ENCODE measurements at regions not wholly inside any gene's neighbourhood (a gene's known extent, or its start where the extent isn't known, plus 50 kb on each side); places are given as distances from the start of the nearest gene placed in this dataset.

DNA sequence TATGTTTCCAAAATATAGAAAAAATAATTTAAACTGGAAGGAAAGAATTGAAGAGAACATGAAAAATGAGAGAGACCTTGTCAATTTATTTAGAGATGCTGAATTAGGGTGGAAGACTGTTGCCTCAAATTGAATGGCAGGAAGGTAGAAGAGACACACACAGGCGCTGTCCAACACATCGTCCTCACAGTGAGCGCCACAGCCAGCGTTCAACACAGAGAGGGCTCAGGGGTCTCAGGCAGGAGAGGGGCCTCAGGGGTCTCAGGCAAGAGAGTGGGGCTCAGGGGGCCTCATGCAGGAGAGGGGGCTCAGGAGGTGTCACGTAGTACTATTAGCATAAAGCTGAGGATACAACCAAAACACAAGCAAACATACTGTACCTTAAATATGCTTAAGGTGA is 65.7 kb downstream of the TMEM18 start:
- no peak for DNase-seq (ENCODE audit: low read depth, low spot score)

DNA sequence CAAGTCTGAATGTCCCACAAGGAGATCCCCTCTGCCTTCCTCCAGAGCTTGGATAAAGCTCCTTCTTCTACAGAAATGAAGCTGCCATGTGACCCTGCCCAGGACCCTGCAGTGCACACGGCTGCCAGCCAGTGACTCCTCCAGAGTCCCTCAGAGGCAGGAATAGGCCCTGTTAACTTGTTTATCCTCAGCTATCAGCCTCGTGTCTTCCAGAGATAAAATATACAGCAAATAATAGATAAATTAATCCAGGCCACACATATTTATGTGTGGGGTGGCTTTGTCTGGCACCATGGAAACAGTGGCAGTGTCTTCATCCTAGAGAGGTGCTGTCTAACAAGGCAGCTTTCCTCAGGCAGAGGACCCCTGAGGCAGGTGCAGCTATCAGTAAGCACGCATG is 66.7 kb downstream of the TMEM18 start:
- no peak for DNase-seq (ENCODE audit: low read depth, low spot score)

DNA sequence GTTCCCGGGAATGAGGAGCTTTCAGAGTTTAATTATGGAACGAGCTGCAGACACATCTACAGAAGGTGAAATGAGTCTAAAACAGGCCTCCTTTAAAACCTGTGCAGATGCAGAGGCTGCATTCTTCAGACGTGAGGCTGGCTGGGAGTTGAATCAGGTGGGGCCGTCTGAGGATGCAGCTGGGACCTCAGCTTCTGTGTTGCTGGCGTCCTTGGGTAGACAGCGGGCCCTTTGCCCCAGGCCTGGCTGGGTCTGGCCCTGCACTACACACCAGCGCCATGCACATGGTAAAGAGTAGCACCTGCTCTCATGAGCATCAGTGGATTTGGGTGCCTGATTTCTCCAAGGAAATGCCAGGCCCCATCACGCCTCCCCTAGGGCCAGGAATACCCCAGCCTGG is 67.3 kb downstream of the TMEM18 start:
- DNase-seq (ENCODE audit: low read depth, low spot score) = no peak

DNA sequence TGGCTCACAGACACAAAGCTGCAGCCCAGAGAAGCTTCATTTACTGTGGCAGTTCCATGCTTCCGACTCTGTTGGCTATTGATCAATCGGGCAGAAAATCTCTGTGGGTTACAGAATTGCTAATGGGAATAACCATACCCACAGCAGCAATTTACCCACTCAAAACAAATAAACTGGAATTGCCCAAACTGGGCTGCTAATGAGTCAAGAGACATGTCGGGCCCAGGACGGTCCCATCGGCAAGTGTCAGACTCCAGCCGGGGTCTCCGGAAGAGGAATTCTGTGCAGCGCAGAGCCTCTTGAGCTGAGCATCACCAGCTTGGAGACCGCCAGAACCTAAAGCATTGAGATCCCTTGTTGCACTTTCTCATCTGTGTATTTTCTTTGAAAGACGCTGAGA is 67.8 kb downstream of the TMEM18 start:
- no peak for DNase-seq (ENCODE audit: low read depth, low spot score)

DNA sequence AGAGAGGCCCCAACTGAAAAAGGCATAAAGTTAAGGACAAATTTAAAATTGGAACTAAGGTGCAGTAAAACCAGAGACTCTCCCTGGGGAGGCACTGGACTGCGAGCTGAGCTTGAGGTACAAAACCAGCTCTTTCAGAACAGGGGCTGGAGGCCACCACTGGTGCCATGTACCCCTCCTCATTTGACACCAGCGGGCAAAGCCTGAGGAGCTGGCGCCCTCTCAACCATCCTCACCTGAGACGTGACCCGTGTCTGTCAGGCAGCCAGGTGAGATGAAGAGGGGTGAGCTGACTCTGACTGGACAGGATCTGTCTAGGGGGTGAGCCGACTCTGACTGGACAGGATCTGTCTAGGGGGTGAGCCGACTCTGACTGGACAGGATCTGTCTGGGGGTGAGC is 68.5 kb downstream of the TMEM18 start:
- no peak for DNase-seq (ENCODE audit: low read depth, low spot score)

DNA sequence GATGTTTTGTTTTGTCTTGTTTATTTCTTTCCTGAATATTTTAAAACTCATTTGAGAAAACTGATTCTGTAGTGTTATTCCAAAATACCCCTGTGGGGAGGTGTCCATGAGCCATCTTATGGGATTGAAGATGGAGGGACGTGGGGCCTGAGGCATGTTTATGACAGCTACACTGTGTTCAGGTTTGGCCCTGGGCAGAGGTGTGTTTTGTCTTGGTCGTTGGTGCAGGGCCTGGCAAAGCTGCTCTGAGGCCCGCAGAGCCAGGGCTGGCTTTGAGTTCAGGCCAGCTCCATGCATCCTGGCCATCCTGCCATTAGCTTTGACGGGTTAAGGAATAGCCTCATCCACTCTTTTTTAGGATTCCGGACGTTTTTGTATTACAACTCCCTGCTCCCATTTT is 68.9 kb downstream of the TMEM18 start:
- no peak for DNase-seq (ENCODE audit: low read depth, low spot score)

DNA sequence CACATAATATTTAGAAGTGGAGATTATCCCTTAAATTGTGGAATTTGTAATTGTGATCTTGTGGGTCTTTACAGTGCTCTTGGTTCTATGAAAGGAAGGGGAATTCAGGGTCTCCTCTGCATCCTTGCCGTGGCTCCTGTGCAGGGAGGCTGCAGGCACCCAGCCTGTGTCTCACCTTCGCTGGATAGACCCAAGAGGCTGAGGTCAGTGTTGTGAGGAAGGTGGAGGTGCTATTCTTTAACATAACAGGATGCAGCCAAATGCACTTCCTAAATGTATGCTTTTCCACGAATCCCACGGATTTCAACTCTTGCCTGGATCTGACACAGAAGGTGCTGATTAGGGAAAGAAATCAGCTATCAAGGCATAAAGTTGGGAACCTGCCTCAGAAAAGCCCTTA is 69.5 kb downstream of the TMEM18 start:
- no peak for DNase-seq (ENCODE audit: low read depth, low spot score)

DNA sequence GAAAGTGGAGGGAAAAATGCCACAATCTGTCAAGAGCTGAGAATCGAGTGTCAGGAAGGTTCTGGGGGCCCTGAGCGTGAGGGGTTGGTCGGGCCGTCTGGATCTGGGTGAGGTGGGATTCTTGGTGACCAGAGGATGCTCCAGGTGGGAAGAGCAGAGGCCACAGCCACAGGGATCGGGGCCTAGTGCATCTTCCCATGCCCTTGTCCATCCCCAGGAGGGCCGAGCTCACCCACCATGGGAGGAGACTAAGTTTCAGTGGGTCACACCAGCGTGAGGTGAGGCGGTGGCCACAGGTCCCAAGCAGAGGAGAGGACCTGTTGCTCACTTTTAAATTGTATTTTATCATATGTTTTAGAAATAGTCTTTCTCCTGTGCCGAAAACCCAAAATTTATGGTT is 70.0 kb downstream of the TMEM18 start:
- DNase-seq (ENCODE audit: low read depth, low spot score) = no peak

DNA sequence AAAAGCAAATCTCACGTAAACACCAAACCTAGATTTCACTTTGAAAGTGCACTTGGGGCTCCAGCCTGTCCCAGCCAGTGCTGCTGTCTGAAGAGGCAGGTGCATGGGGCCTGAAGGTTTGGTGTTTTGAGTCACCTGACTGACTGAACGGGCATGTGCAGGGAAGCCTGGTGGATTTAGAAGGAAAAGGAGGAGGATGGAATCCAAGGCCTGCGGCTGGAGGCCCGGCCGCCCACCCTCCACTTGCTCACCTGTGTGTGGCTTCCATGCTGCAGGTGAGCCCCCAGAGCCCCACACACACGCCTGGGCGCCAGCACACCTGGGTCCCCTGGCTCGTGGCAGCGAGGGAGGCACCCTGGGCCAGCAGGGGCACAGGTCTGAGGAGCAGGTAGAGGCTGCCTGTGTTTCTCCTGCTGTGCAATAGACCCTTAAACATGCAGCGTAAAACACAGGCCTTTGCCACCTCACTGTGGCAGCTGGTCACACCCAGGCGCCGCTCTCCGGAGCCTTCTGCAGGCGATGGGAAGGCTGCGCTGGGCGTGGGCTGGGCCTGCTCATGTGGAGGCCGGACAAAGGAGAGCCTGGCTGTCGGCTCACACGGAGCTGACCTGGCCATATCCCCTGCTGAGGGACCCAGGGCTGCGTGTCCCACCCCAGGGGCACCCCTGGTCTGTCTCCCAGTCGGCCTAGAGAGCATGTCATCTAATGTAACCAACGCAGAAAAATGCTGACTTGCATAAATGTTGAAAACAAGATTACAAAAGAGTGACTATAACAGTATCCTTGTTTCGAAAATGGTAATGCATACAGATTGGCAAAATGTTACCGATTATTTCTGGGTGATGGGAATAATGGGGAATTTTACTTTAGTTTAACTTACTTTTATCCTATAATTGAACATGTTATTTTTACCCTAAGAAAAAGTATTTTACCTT is 71.3 kb downstream of the TMEM18 start:
- no peak for DNase-seq (ENCODE audit: low read depth, low spot score)

DNA sequence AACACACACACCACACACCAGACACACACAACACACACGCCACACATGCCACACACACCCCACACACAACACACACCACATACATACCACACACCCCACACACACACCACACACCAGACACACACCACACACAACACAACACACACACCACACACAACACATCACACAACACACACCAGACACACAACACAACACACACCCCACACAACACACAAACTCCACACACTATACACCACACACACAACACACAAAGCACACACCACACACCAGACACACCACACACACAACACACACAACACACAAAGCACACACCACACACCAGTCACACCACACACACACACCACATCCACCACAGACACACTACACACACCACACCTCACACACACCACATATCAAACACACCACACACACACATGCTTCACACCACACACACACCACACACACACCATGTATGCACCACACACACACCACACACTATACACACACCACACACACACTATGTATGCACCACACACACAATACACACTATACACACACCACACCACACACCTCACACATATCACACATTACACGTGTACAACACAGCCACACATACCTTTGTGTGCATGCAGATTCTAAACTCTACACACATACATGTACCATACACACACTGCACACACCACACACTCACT is 72.2 kb downstream of the TMEM18 start:
- no peak for DNase-seq (ENCODE audit: low read depth, low spot score)

DNA sequence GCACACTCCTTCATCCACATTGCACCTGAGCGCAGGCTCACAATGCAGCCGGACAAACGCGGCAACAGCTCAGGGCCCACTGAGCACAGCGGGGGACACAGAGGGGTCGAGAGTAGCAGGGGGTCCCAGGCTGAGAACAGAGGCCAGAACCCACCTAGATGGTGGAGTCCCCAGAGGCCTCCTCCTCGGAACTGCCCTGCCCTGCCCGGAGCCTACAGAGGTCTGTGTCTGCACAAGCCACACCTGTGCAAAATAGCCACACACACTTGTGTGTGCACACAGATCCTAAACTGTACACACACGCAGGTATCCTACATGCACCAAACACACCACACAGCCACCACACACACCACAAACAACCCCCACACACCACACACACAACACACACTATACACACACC is 72.8 kb downstream of the TMEM18 start:
- no peak for DNase-seq (ENCODE audit: low read depth, low spot score)

DNA sequence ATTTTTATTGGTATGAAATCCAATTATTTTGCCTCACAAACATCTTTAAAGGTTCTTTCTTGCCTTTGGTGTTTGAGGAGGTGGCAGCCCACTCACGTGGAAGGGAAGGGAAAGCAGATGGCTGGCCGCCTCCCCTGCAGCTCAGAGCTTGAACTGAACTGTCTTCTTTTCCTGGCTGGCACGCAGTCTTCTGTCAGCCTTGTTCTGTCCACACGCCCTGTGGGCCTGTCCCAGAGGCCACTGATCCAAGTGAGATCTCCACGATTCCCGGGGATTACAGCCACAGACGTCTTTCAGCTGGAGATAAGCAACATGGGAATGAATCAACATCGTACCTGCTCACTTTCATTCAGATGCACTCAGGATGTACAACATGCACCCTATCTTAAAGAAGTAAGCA is 73.3 kb downstream of the TMEM18 start:
- DNase-seq (ENCODE audit: low read depth, low spot score) = no peak

DNA sequence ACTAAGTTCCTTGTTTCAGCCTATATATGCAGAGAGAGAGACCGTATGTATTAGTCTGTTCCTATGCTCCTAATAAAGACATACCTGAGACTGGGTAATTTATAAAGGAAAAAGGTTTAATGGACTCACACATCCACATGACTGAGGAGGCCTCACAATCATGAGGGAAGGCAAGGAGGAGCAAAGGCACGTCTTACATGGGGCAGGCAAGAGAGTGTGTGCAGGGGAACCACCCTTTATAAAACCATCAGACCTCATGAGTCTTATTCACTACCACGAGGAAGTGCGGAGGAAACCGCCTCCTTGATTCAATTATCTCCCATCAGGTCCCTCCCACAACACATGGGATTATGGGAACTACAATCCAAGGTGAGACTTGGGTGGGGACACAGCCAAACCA is 73.8 kb downstream of the TMEM18 start:
- no peak for DNase-seq (ENCODE audit: low read depth, low spot score)

DNA sequence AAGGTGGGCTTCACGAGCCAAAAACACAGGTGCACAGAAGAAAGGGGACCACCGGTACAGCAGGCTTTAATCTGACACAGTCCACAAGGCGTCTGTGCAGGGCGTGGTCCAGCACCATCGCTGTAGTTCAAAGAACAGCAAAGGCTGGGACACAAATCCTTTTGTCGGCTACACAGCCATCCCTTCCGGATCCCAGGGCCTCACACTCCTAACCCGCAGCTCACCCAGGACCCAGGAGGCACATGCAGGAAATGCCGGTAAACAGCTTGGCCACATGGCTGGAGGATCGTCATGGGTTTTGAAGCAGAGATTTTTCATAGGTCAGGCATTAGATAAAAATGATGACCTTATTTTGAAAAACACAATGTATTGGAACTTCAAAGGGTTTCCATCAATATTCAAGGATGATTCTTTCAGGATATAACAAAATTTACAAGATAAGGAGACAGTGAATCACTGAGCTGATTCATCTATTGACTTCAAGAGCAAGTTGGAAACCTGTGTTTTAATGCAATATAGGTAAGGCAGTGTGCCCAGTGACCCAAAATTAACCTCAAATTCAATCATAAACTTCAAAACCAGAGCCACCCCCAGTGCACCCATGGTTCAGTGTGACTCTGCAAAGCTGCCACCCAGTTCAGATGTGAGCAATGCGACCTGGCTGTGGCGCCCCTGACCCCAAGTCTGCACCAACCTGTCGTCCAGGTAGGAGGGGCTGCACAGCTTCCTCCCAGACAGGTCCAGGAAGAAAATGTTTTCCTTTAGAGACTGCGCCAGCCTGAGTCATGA is 74.4 kb downstream of the TMEM18 start:
- no peak for DNase-seq (ENCODE audit: low read depth, low spot score)

DNA sequence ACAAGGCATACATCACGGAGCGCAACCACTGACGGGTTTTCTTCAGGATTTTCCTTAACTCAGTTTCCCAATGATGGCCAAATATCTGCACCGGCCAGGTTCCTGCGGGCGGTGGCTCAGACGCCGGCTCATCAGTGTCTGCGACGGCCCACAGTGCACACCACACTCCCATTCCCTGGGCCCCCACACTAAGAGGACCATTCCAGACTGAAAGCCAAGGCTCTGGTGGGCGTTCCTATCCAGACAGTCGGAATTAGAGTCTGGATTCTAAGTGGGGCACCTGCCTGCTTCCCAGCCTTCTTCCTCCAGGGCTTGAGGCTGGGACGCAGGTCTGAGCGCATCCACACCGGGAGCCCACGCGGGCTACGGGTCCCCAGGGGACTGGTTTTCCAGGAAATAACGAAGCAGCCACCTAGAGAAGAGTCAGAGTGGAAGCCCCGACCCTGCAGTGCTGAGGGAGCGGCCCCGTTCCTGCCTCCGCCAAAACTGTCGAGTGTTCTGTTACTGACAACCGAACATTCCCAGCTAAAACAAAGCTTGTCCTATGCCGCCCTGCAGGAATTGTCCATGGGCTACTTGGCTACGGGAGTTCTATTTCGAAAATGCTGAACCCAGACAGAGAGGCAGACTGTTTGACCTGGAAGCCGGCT is 75.3 kb downstream of the TMEM18 start:
- DNase-seq (ENCODE audit: low read depth, low spot score) = no peak

DNA sequence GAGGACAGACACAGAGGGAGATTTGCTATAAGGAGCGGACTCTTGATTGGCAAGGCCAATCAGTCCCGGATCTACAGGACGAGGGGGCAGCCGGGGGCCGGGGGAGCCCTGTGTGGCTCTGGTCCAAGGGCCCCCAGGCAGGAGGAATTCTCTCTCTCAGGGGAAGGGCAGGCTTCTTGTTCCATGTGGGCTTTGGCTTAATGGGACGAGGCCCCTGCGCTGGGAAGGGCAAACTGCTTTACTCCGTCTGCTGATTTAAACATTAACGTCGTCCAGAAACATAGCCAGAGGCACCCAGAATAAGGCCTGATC is 75.9 kb downstream of the TMEM18 start:
- DNase-seq (ENCODE audit: low read depth, low spot score) = no peak

DNA sequence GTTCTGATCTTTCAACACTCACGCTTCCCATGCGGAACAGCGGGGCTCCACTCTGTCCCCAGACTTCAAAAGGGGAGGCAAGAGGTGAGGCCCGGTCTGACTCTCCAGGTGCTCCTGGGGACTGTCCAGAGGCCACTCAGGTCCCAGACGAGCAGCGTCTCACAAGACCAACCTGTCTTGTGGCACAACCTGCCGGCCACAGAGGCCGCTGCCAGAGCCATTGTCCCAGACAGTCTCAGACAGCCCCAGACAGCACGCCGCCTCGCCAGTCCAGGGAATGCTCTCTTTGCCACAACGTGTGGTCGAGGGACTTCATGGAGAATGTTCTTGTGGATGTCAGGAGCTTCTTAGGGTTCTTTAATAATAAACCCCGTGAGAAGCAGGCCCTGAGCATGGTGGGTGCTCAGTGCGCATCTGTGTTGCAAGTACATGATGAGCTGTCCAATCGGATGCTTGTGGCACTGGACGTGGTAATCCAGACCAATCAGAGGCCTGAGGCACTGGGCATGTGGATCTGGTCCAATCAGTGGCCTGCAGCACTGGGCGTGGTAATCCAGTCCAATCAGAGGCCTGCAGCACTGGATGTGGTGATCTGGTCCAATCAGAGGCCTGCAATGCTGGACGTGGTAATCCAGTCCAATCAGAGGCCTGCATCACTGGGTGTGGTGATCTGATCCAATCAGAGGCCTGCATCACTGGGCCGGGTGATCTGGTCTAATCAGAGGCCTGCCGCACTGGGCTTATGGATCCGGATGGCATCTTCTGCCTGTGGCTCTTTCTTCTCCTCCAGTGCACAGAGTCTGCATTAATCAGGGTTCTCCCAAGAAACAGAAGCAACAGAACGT is 76.4 kb downstream of the TMEM18 start:
- DNase-seq (ENCODE audit: low read depth, low spot score) = no peak

DNA sequence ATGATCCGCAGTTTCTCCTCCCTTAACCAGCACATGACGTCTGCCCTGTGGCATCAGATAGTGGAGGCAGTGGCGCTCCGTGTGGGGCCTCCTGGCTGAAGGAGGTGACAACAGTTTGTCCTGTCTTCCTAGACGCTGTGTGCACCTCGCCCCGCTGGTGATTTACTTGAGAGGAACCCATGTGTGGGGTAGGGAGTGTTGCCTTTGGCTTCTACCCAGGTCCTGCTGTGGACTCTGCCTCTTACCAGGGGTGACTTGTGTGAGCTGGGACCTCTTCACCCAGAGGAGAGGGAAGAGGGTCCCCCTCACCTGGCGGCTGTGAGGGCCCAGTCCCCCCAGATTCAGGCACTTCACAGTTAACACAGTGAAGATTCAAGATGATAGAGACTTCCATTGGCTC is 77.6 kb downstream of the TMEM18 start:
- no peak for DNase-seq (ENCODE audit: low read depth, low spot score)

DNA sequence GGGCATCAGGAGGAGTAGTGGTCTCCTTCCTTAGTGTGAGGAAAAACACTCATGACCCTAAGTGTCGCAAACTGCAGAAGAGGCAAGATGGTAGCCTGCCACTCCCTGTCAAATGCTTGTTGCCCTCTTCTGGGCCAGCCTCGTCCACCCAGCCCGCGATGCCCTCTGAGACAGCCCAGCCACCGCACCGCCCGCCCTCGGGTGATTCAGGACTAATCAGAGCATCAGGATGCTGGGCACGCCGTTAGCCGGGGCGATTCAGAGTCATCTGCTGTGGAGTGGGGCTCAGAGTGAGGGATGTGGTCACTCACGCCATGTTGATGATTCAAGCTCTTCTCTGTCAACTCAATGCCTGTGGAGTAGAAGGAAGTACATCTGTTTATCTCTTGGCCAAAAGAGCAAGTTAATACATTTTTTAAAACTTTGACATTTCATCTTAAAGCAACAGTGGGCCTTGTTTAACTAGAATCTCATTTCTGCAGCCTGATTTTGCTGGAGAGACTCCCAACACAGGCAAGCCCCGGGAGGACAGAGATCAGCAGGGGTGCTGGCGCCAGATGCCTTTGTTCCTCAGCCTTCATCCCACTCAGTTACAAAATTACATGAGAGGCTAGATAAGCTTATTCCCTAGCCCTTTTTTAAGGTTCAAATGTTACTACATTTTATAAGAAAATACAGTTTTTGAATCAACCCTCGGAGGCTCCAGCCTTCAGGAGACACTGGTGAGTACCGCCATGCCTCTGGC is 79.0 kb downstream of the TMEM18 start:
- DNase-seq (ENCODE audit: low read depth, low spot score) = no peak

DNA sequence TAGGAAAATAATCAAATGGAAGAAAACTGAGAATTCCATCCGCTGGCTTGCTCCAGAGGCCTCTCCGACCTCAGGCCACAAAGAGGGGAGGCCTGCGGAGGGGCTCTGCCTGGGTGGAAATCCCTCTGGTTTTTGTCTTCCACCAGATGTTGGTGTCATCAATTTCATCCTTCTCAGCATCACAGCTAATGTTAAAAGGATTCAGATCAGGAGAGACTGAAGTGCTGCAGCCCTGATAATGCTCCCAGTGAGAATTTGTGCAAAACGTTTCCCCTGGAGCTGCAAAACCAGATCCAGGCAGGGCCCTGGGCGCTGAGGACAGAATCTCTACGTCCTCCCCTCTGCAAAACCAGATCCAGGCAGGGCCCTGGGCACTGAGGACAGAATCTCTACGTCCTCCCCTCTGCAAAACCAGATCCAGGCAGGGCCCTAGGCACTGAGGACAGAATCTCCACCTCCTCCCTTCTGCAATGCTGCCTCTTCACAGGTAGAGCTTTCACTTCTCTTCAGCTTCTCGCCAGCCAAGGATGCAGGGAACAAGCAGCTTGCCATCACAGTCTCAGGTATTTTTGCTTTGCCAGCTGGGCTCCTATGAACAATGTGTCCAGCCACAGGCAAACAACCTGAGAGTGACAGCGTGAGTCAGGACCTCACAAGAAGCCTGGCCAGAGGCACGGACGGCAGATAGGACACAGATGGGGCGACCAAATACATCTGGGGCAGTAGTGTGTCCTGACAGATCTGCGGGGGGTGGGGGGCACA is 81.2 kb downstream of the TMEM18 start:
- no peak for DNase-seq (ENCODE audit: low read depth, low spot score)

Measured in activated CD4-positive, CD25-positive, alpha-beta regulatory T cell treated with anti-CD3 and anti-CD28 coated beads, Interleukin-2, amount 50 U/mL, for 16 hours (primary cell).